ENCODE measurements at regions not wholly inside any gene's neighbourhood (a gene's known extent, or its start where the extent isn't known, plus 50 kb on each side); places are given as distances from the start of the nearest gene placed in this dataset.
A peak's percentile ranks its signal among the peaks of the same experiment; 100 is the strongest.

GRCh38 chr3:117524890-117525289 is 815.3 kb downstream of the TUSC7 start:
- no peak for DNase-seq
- Histone ChIP-seq H3K9me3 (no peaks in the 10 kb centered on the region), H3K36me3 (no peaks in the 10 kb centered on the region), H3K27ac (no peak overlapping the region), H3K4me1 (no peaks in the 10 kb centered on the region), H3K27me3 (no peaks in the 10 kb centered on the region), H3K4me3 (replicated peaks in 1 of 3) (no peak overlapping the region)
- WGBS, 2 donors: 77 to 83% methylated on average over 4 of the region's 4 CpGs
- intact Hi-C loops (cut with DNase I): no loop called here
- TF ChIP-seq POLR2A (IDR thresholded peaks at IDR 0.05): no peak
- TF ChIP-seq CTCF (IDR thresholded peaks at IDR 0.05): no peak

- no peaks in the 10 kb centered on the region for H3K9me3 ChIP-seq
- H3K27me3 ChIP-seq: no peaks in the 10 kb centered on the region
- no peaks in the 10 kb centered on the region for H3K4me1 ChIP-seq
- peak; percentile 5 to 7 for DNase-seq
- intact Hi-C loops (cut with DNase I): no loop called here
- H3K4me3 ChIP-seq (replicated peaks in 1 of 3): no peak overlapping the region
- H3K36me3 ChIP-seq: no peaks in the 10 kb centered on the region
- no peak for TF ChIP-seq POLR2A (IDR thresholded peaks at IDR 0.05)
- peak in 4 of 6 experiments; percentile 16 to 61 (median 40) for TF ChIP-seq CTCF (IDR thresholded peaks at IDR 0.05)
- H3K27ac ChIP-seq: no peak overlapping the region
- 60 to 69% methylated on average over 3 of the region's 3 CpGs for WGBS, 2 donors
These were observed 817.0 kb downstream of the TUSC7 start for GRCh38 chr3:117526470-117527079.

- Histone ChIP-seq H3K27ac (no peak overlapping the region), H3K36me3 (no peaks in the 10 kb centered on the region), H3K9me3 (no peaks in the 10 kb centered on the region), H3K27me3 (no peaks in the 10 kb centered on the region), H3K4me3 (replicated peaks in 1 of 3) (no peak overlapping the region), H3K4me1 (no peaks in the 10 kb centered on the region)
- intact Hi-C loops (cut with DNase I): no loop called here
- DNase-seq: no peak
- TF ChIP-seq CTCF (IDR thresholded peaks at IDR 0.05): no peak
- TF ChIP-seq POLR2A (IDR thresholded peaks at IDR 0.05): no peak
- 67 to 69% methylated on average over 2 of the region's 2 CpGs for WGBS, 2 donors
These were observed 817.8 kb downstream of the TUSC7 start for GRCh38 chr3:117527346-117527745.

GRCh38 chr3:117528688-117529087 is 819.1 kb downstream of the TUSC7 start:
- WGBS, 2 donors: 89 to 92% methylated on average over 1 of the region's 1 CpG
- H3K9me3 ChIP-seq: no peaks in the 10 kb centered on the region
- DNase-seq: no peak
- no peak overlapping the region for H3K27ac ChIP-seq
- H3K36me3 ChIP-seq: no peaks in the 10 kb centered on the region
- H3K27me3 ChIP-seq: no peaks in the 10 kb centered on the region
- intact Hi-C loops (cut with DNase I): no loop called here
- H3K4me3 ChIP-seq (replicated peaks in 1 of 3): no peak overlapping the region
- TF ChIP-seq CTCF (IDR thresholded peaks at IDR 0.05) (no peak), POLR2A (IDR thresholded peaks at IDR 0.05) (no peak)
- H3K4me1 ChIP-seq: no peaks in the 10 kb centered on the region

- TF ChIP-seq POLR2A (IDR thresholded peaks at IDR 0.05): no peak
- no peak for TF ChIP-seq CTCF (IDR thresholded peaks at IDR 0.05)
- no peak overlapping the region for H3K4me3 ChIP-seq (replicated peaks in 1 of 3)
- 66 to 73% methylated on average over 8 of the region's 8 CpGs for WGBS, 2 donors
- intact Hi-C loops (cut with DNase I): no loop called here
- no peaks in the 10 kb centered on the region for H3K9me3 ChIP-seq
- H3K4me1 ChIP-seq: no peaks in the 10 kb centered on the region
- H3K27me3 ChIP-seq: no peaks in the 10 kb centered on the region
- no peak overlapping the region for H3K27ac ChIP-seq
- no peaks in the 10 kb centered on the region for H3K36me3 ChIP-seq
- DNase-seq: no peak
These were observed 821.6 kb downstream of the TUSC7 start for GRCh38 chr3:117531078-117531767.

Data from thyroid gland (tissue), 4 donors.